H4 (cell line): ENCODE measurements at regions not wholly inside any gene's neighbourhood (a gene's known extent, or its start where the extent isn't known, plus 50 kb on each side); places are given as distances from the start of the nearest gene placed in this dataset.
"Not testable (repeated sequence)": the region's sequence is repeated elsewhere in the genome, so short reads cannot be mapped to it uniquely, and the experiment has no call there.

Experiments
- DNase-seq: peaks from one replicate; pipeline ENCODE4 v3.0.0-alpha.2; 2015; ENCODE audit warnings: low spot score

DNA sequence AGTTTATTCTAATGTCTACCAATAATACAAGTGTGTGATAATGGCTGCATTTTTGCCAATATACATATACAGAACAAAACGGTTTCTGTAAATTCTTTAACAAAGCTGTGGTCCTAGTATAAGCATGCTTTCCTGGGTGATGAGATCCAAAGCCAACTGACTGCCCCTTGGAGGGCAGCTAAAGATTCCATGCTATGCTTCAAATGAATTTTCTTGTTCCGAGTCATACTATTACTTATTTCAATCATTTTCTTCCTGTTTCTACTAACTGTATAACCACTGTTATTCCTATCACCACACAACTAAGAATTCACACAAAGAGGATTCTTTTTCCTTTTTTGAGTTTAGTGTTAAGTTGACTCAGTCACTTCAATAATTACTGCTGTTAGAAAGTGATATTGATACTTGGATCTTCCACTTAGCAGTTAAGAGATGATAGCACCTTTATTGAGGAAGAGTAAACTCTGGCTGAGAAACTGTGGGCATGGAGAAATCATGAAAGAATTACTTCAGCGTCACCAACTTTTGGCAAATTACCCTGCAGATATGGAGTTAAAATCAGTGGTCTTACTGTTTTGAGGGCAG, 197.5 kb downstream of the ARL4A start:
- no peak for DNase-seq

DNA sequence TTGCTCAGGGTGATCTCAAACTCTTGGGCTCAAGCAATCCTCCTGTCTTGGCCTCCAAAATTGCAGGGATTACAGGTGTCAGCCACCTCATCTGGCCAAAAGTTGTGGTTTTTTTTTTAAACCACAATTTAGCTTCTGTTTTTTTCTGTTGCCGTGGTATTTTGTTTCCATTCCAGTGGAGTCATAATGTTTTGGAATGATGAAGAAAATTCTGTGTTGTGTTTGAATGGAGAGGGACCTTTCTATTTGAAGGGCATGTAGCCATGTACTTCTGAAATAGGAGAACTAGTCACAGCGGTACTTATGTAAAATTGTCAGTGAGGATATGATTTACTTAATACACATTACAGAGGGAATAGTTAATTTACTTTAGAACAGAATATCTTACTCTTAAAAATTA, 201.3 kb downstream of the ARL4A start:
- no peak for DNase-seq

- no peak for DNase-seq
Measured at GRCh38 chr7:12889391-12889790, 202.0 kb downstream of the ARL4A start.

DNA sequence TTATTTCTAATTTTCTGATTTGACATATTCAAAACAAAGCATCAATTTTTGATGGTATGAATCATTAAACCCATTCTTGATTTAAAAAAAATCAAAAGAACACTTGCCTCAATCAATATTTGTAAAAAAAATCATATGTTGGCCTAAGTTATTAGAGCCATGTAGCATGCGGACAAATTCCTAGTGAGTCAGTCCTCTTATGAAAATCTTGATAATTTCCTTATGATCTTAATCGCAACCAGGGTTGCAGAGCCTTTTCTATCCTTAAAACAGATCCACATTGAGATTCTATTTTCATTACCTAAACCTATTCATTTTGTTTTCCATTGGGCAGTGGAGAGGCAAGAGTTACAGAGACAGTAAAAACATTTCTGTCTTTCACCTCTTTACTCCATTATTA, 203.2 kb downstream of the ARL4A start:
- DNase-seq, result no peak

- no peak for DNase-seq
Measured at GRCh38 chr7:12893292-12893691, 205.9 kb downstream of the ARL4A start.

- no peak for DNase-seq
Measured at GRCh38 chr7:12895296-12895695, 207.9 kb downstream of the ARL4A start.

- DNase-seq, result no peak
Measured at GRCh38 chr7:12896316-12896715, 208.9 kb downstream of the ARL4A start.

- no peak for DNase-seq
Measured at GRCh38 chr7:12898004-12898403, 210.6 kb downstream of the ARL4A start.

- no peak for DNase-seq
Measured at GRCh38 chr7:12898620-12899019, 211.2 kb downstream of the ARL4A start.

GRCh38 chr7:12905671-12906070, 218.2 kb downstream of the ARL4A start:
- no peak for DNase-seq

DNA sequence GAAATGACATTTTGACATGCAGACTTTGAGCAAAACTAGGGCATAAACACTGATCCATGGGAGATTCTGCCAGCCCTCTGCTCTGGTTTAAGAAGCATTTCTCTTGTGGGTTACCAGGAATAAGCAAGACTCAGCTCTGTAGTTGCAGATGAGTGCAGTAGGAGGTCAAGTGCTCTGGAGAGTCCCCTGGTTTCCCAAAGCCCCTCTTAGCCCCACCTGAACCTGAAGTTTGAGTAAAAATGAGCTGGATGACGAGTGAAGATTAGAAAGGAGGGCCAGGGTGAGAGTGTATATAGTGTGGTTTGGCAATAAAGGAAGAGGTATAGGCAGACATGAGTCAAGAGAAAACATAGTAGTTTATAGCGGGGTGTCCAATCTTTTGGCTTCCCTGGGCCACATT, 220.3 kb downstream of the ARL4A start:
- no peak for DNase-seq

DNA sequence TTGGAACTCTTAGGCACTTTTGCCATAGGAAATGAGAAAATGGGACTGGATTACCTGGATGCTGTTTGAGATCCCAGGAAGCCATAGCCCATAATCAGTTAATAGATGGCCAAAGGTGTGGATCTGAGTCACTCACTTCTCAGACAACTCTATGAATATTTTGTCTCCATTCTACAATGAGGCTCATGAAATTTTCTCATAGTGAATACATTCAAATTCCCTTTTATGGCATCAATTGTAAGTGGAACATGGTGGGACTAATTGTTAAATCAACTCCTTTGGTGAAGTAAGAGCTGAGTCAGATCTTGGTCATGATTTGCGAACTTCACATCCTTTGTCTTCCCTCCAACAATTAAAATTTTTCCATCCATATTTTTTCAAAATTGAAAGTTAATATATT, 222.1 kb downstream of the ARL4A start:
- DNase-seq, result no peak

DNA sequence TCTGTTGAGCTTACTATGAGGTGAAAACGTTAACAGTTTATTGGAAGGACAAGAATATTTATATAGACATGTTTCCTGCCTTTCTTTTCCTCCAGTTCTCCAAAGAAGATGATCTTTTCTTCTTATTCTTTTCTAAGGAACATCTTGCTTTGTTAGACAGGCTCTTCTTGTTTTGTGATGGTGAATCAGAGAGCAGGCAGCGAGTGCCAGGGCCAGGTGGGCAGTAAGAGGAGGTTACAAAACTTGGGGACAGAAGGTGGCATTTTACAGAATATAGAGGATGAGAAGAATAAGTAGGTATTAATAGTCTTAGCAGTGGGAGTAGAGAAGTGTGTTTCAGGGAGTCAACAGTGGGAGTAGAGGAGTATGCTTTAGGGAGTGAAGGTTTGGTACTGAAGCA, 223.6 kb downstream of the ARL4A start:
- no peak for DNase-seq

- no peak for DNase-seq
Measured at GRCh38 chr7:12913002-12913401, 225.6 kb downstream of the ARL4A start.

GRCh38 chr7:12917801-12918200, 230.4 kb downstream of the ARL4A start:
- no peak for DNase-seq

DNA sequence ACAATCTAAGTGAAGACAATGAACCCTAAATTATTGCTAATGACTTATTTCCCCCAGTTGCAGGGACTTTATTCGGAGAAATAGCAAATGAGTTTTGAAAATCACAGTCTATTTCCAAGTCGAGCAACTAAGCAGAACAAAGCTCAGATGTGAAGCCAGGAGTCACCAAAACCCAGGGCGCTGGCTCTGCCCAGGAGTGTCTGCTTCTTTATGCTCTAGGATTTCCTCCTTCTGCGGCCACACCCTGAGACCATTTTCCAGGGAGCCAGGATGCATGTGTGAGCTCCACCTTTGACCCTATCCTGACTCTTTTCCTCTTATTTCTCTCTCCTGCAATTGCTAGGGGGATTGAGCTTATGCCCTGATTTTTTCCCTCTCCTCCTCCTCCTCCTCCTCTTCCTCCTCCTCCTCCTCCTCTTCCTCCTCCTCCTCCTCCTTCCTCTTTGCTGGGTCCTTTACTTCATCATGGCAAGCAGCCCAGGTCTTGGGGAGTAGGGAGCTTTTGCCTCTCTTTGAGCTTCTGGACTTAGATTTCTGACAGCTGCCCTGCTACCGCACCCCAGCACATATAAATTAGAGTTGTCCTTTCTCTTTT, 234.4 kb downstream of the ARL4A start:
- no peak for DNase-seq

- DNase-seq, result no peak
Measured at GRCh38 chr7:12923971-12924370, 236.5 kb downstream of the ARL4A start.

DNA sequence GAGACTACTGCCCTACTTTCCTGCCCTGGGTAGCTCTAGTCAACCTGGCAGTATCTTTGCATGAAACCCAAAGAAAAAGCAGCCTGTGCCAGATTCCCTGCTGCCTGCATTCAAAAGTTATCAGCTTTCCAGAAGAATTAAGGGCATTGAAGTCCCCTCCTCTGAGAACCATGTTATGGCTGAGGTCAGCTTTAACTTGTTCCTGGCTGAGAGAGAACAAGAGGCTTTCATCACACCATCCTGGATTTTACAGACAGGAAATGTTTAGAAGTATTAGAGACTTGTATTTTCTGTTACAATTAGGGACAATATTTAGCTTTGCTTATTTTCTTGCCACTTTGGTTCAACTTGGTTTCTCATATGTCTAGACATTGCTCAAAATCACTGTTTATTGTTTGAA, 238.8 kb downstream of the ARL4A start:
- no peak for DNase-seq

DNA sequence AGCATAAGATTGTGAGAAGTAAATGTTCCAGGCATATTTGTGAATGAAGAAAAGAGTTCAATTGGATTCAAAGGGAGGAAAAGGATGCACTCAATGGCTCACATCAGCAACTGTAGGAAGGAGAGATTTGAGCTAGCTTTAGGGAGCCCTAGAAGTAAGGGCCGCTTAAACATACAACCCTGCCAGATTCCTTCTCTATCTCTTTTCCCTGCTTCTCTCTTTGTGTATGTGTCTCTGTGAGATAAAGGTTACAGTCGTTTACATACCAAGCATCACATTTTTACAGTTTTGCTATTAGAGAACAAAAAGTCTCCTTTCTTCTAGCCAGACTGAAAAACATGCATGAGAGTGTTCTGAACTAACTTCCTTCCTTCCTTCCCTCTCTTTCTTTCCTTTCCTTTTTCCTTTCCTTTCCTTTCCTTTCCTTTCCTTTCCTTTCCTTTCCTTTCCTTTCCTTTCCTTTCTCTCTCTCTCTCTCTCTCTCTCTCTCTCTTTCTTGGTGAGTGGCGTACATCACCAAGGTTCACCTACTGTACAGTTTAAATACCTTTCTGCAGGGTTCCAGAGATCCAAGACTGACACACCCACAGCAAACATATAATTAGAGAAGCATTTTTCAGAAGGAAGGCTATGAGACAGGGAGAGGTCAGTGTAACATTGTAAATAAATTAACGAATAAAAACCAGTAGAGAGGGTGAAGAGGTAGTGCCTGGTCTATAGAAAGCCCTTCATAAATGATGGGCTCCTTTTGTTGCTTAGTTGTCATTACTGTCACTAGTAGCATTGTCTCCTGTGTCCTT, 240.4 kb downstream of the ARL4A start:
- DNase-seq, result no peak

DNA sequence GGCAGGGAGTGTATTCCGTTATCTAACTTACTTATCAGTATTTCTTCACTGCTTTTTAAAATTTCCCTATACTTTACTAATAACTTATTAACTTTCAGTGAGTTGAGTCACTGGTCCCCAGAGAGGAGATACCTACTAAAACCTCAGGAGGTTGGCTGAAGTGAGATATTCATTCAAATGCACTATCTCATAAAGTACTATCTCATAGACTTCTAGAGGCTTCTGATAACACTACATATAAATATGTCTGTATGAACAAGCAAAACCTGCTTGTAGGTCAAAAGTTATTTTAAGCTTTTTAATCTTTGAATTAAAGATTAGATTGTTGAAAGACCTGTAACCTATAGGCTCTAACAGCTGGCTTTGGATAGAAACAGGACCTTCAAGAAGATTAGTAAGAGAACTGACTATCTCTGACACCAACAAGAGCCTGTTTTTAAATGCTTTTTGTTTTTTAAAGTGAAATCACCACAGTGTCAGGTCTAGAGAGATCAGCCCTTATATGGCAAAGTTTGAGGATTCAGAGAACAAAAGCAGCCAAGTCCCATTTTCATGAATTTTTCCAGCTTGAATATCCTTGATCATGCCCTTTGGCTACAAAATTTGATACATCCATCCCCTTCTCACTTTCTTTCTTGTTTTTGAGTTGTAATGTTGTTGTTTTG, 242.2 kb downstream of the ARL4A start:
- no peak for DNase-seq

GRCh38 chr7:12930534-12930933, 243.1 kb downstream of the ARL4A start:
- DNase-seq, result no peak

GRCh38 chr7:12931465-12931864, 244.0 kb downstream of the ARL4A start:
- not testable (repeated sequence) for DNase-seq

- no peak for DNase-seq
Measured at GRCh38 chr7:12939694-12940093, 252.3 kb downstream of the ARL4A start.
